T-helper 1 cell treated with Interleukin-12 subunit alpha and Interleukin-12 subunit beta and Interleukin-4 antibody, amounts not matched to agents 30 ng/mL and 1 ng/mL, for 36 hours (primary cell): ENCODE measurements at regions not wholly inside any gene's neighbourhood (a gene's known extent, or its start where the extent isn't known, plus 50 kb on each side); places are given as distances from the start of the nearest gene placed in this dataset.

ENCODE experiments used
- intact Hi-C: fragments of 100-400 bp; cut with micrococcal nuclease; formaldehyde crosslinking; loops from one replicate; pipeline ENCODE4 v1.15.1; 2024

GRCh38 chr4:138925495-138925894 is 90.1 kb upstream of the NOCT start:
- intact Hi-C loops, result no loop called here

- intact Hi-C loops, result loop anchor here (1.0 kb wide), 1 partner anchor 48 kb away; no protein-coding TSS in a partner anchor
These were observed 96.3 kb upstream of the NOCT start for GRCh38 chr4:138919094-138919936.

GRCh38 chr4:138918169-138918869 is 97.3 kb upstream of the NOCT start:
- intact Hi-C loops, result no loop called here

- intact Hi-C loops, result no loop called here
These were observed 98.8 kb upstream of the NOCT start for GRCh38 chr4:138916763-138917162.

- intact Hi-C loops, result no loop called here
These were observed 99.8 kb upstream of the NOCT start for GRCh38 chr4:138915756-138916155.

- intact Hi-C loops, result no loop called here
These were observed 102.8 kb upstream of the NOCT start for GRCh38 chr4:138912704-138913340.

- intact Hi-C loops, result no loop called here
These were observed 103.5 kb upstream of the NOCT start for GRCh38 chr4:138911909-138912703.

- intact Hi-C loops, result no loop called here
These were observed 104.7 kb upstream of the NOCT start for GRCh38 chr4:138910914-138911336.

GRCh38 chr4:138910195-138910913 is 105.2 kb upstream of the NOCT start:
- intact Hi-C loops, result no loop called here

- intact Hi-C loops, result no loop called here
These were observed 106.0 kb upstream of the NOCT start for GRCh38 chr4:138909587-138909986.

- intact Hi-C loops, result no loop called here
These were observed 107.4 kb upstream of the NOCT start for GRCh38 chr4:138908134-138908533.

GRCh38 chr4:138907174-138907573 is 108.4 kb upstream of the NOCT start:
- intact Hi-C loops, result no loop called here

GRCh38 chr4:138904793-138905192 is 110.8 kb upstream of the NOCT start:
- intact Hi-C loops, result no loop called here

- intact Hi-C loops, result no loop called here
These were observed 112.4 kb upstream of the NOCT start for GRCh38 chr4:138903185-138903584.

GRCh38 chr4:138902705-138903104 is 112.9 kb upstream of the NOCT start:
- intact Hi-C loops, result no loop called here

GRCh38 chr4:138901177-138901576 is 114.4 kb upstream of the NOCT start:
- intact Hi-C loops, result no loop called here

GRCh38 chr4:138899999-138900398 is 115.6 kb upstream of the NOCT start:
- intact Hi-C loops, result no loop called here

GRCh38 chr4:138898282-138898681 is 117.3 kb upstream of the NOCT start:
- intact Hi-C loops, result no loop called here

GRCh38 chr4:138897811-138898226 is 117.8 kb upstream of the NOCT start:
- intact Hi-C loops, result no loop called here

GRCh38 chr4:138894709-138895108 is 120.9 kb upstream of the NOCT start:
- intact Hi-C loops, result no loop called here

GRCh38 chr4:138894011-138894410 is 121.6 kb upstream of the NOCT start:
- intact Hi-C loops, result no loop called here
